NCI-H2081 (cell line): ENCODE measurements at regions not wholly inside any gene's neighbourhood (a gene's known extent, or its start where the extent isn't known, plus 50 kb on each side); places are given as distances from the start of the nearest gene placed in this dataset.

Experiments used
- DNase-seq, 2 experiments: peaks; one replicate each; lab custom pipeline; 2025; lab: John Stamatoyannopoulos, UW

GRCh38 chr12:90399357-90399756 lies 555.6 kb downstream of the CCER1 start:
- DNase-seq = no peak

DNA sequence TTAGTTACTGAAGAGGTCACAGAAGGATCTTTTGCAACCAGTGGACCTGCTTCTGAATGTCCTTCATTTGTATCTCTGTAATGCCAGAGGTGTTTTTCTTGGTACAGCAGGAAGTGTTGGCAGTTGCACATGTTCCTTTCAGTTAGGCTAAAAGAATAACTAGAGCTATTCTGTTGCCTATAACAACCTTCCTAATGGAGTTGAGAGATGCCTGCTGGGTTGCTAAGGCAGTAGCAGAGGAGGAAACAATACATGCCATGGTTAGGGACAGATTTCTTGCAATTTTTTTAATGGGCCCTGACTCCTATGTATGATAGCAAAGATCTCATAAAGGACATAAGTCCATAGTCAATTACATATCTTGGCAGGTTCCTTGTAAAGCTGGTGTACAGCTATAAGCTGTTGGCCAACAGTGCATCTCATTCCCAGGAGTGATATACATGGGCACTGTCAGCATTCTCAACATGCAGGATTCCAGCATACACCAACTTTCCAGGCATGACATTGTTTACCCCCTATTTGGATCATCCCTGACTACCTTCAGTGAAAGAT lies 556.6 kb downstream of the CCER1 start:
- no peak for DNase-seq

- DNase-seq = no peak
These were observed 558.4 kb downstream of the CCER1 start for GRCh38 chr12:90396556-90396955.

DNA sequence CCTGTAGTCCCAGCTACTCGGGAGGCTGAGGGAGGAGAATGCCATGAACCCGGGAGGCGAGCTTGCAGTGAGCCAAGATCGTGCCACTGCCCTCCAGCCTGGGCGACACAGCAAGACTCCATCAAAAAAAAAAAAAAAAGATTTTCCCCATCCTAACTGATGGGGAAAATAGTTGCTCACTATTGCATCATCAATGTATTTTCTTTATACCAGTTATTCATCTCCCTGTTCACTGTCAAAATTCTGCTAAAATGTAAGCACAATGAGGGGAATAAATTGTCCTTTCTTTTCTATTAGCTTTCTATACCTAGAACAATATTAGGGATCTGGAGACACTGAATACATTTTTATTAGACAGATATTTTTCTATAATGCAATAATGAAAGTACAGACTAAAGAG lies 561.3 kb downstream of the CCER1 start:
- DNase-seq = no peak

- DNase-seq = no peak
These were observed 561.9 kb downstream of the CCER1 start for GRCh38 chr12:90393089-90393488.

DNA sequence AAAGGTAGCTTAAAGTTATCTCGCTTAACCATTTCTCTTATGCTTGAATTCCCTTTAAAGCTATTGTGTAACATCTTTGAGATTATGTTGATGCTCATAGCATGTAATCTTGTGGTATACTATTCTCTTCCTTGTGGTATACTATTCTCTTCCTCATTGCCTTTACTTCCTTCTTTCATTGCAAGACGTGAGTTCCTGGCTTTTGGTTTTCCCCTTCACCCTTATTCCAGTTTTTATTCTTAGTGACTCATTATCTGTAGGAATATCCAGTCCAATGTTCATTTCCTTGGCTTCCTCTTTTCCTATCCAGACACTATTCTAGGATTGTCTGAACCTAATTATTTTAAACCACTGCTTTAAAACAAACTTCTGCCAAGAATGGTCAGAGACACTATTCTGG lies 564.0 kb downstream of the CCER1 start:
- DNase-seq = no peak

GRCh38 chr12:90368081-90368480 lies 586.9 kb downstream of the CCER1 start:
- no peak for DNase-seq

- no peak for DNase-seq
These were observed 588.7 kb downstream of the CCER1 start for GRCh38 chr12:90366286-90366685.

DNA sequence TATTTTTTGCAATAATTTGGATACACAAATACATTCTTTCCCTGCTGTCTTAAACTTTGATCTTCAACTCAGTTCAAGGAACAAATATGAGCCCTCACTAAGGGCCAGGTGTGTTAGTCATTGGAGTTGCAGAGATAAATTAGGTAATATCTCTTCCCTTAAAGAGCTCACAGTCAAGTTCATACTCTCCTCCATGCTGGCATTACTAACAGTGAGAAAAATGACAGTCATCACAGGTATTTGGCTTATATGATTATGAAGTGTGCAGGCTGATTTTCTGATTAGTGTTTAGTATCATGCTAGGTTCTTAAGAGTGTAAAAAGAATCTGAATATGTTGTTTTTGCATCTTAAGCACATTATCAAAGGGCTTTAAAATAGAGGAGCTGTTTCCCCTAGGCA lies 594.7 kb downstream of the CCER1 start:
- no peak for DNase-seq

GRCh38 chr12:90355711-90356355 lies 599.1 kb downstream of the CCER1 start:
- no peak for DNase-seq

- DNase-seq = no peak
These were observed 611.0 kb downstream of the CCER1 start for GRCh38 chr12:90343966-90344365.

DNA sequence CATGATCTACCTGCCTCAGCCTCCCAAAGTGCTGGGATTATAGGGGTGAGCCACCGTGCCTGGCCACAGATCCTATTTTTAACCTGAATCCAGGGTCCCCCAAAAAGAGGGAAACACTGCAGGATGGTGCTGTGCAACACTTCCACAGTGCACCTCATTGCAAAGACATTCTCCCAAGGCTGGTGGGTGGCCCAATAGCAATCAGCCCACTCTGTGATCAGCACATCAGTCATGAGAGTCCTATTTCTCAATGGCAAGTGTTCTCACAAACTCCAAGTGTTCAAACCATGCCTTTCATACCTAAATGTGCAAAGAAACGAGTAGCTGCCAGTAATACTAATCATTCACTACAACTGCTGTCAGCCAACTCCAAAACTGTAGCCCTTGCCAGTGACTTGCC lies 612.9 kb downstream of the CCER1 start:
- no peak for DNase-seq

DNA sequence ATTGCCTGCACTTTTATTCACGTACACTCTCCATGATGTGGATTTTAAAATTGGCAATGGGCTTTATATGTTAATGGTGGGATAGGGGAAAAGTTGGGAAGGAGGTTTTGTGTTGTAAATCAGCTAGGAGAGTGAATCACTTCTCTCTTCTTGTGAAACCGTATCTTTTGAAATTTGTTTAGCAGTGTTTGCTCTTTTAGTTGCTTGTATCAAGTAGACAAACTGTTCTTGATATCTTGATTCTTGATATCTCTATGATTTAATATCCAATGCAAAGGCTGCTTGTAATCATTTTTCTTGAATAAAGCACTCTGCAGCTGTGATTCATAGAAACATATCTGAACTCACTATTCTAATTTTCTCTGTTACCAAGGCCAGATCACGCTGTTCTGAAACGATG lies 615.1 kb downstream of the CCER1 start:
- DNase-seq = no peak

DNA sequence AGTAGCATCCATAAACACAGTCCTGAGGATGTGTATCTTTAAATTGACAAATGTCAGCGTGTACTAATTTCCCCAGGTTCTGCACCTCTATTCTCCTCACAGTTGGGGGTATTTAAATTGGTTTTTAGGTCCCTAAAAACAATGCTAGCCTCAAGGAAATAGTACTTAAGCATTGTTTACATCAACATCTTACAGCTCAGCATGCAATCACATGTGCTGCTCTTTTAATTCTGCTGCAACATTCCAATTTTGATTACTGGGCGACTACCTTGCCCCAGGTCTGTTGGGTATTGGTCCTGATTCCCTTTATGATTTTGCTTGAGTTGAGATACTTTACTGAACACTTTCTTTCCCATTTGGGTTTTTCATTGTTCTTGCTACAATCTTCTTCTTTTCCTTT lies 616.6 kb downstream of the CCER1 start:
- DNase-seq = no peak

DNA sequence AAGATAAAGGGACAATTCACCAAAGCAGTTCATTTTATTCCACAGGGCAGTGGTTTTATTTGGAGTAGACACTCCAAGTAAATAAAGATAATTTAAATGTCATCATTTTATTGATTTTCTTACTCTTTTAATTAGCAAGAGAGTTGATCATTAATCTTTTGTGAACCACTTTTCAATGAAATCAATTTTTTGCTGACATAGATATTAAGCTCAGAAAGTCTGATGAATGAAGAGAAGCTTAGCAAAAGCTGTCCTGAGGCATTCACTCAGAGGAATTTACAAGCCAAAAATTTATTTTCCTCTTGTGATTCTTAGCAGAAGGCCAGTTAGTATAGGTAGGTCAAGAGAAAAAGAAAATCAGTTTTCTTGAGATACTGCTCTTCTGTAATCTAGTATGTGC lies 618.0 kb downstream of the CCER1 start:
- DNase-seq = no peak

- no peak for DNase-seq
These were observed 619.4 kb downstream of the CCER1 start for GRCh38 chr12:90335566-90335965.

DNA sequence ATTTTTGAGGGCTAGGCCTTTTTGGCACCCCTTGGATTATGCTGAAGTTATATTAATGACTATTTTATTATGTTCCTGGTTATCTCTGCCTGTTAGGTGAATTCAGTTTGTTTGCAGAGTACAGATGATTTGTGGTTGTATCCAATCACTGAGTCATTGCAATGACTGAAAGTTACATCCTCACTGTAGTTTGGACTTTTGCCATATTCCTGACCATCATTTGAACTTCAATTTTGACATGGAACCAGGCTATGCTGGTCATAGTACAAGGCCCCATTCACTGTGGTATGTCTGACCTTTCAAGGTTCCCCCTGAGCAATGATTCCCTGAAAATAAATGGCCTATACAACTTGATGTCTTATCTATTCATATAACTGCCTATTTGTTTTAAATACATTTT lies 621.0 kb downstream of the CCER1 start:
- DNase-seq = no peak

DNA sequence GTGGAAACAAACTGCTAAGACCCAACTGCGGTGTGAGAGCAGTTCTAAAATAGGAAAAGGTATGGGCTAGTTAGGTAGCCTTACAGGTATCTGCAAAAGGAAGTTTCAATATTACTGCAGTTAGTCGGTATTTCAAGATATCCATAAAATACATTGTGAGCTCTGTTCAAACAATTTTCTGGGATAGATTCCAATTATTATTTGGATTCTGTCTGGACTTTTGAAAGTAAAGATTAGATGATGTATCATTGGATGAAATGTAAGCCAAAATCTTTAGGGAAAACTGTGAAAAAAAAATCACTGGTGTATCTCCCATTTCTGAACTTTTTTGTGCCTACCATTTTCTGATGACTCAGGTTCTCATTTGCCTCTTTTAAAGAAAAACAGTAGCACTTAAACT lies 621.6 kb downstream of the CCER1 start:
- no peak for DNase-seq

DNA sequence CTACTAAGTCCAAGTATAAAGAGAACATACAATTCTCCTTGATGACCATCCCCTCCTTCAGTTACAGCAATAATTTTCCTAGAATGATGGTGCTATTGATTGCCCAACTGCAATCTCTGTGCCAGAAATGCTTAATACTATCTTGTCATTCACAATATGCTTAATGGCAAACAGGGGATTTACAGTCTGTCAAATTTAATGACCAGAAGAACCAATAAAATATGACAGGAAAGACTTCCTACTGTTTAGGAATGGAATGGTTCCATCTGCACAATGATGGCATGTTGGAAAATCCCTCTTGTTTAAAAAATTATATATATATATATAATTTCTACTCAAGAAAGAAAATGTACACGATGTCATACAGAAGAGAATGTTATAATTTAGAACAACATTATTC lies 623.2 kb downstream of the CCER1 start:
- DNase-seq = no peak

- no peak for DNase-seq
These were observed 622.6 kb upstream of the ATP2B1 start for GRCh38 chr12:90331262-90331661.

DNA sequence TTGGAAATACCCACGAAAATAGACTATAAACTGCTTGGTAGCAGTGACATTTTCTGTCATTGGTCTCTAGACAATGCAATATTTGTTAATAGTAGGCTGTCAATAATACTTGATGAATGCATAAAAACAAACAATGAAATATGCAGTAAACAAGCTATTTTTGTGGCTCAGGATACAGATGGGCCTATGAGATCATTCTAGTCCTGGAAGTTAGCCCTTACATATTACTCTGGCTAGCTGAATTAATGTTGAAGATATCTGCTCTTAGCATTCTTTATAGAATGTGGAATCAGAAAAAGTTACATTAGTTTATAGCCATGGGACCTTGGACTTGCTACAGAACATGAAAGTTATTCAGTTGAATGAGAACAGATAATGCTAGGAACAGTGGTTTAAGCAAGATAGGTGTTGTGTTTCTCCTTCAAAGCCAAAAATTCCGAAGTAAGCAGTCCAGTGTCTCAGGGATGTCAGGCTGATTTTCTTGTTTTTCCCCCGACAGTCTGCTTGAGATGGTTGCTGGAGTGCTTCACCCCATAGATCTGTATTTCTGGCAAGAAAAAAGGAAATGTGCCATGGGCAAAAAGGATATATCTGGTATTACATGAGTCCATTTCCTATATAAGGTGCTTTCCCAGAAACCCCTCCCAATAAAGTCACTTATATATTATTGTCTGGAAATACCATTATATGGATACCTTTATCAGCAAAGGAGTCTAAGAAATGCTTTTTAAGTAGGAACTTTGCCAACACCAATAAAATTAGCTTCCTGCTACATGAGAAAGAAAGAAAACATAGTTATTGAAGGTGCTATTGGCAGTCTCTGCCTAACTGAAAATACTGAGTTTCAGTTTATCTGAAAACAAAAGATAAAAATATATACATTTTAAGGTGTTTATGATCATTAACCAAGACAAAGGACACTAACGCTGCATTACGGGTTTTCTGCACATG lies 619.4 kb upstream of the ATP2B1 start:
- DNase-seq = no peak

GRCh38 chr12:90323217-90323616 lies 614.6 kb upstream of the ATP2B1 start:
- no peak for DNase-seq

DNA sequence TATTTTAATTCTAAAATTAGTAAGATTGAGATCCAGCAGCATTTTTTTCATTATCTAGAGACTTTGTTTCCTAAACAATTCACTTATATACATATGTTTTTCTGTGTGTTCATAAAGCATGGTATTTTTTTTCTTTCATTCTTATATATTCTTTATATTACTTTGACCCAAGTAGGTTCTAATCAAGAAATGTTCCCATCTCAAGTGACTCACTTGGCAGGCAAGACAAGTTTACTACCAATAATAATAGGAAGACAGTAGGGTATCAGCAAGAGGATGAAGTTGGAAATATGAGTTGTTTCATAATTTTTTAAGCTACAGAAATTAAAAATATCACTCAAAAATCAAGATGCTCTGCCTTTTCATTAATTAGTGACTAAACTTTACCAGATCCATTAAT lies 613.4 kb upstream of the ATP2B1 start:
- no peak for DNase-seq
